ENCODE measurements at regions not wholly inside any gene's neighbourhood (a gene's known extent, or its start where the extent isn't known, plus 50 kb on each side); places are given as distances from the start of the nearest gene placed in this dataset.

DNA sequence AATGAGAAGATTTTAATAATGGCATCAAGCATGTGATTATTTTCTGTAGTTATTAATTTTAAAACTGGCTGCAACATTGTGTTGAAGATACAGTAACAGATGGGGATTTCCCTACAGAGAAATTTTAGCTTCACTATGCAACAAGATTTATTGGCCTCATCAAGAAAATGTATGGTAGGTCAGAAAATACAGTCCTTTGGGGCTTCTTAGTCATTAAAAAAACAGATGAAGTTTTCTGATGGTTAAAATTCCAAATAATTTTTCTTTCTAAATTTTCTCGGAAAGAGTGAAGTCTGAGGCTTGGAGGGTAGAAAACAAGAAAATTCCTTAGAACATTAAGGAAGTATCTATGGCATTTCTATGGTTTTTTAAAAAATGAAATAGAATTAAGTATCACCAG is 1790.8 kb upstream of the PCDH20 start:
- FAIRE-seq = no peak
- TF ChIP-seq, protein P1, sequence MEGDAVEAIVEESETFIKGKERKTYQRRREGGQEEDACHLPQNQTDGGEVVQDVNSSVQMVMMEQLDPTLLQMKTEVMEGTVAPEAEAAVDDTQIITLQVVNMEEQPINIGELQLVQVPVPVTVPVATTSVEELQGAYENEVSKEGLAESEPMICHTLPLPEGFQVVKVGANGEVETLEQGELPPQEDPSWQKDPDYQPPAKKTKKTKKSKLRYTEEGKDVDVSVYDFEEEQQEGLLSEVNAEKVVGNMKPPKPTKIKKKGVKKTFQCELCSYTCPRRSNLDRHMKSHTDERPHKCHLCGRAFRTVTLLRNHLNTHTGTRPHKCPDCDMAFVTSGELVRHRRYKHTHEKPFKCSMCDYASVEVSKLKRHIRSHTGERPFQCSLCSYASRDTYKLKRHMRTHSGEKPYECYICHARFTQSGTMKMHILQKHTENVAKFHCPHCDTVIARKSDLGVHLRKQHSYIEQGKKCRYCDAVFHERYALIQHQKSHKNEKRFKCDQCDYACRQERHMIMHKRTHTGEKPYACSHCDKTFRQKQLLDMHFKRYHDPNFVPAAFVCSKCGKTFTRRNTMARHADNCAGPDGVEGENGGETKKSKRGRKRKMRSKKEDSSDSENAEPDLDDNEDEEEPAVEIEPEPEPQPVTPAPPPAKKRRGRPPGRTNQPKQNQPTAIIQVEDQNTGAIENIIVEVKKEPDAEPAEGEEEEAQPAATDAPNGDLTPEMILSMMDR (IDR thresholded peaks at IDR 0.05; ENCODE audit: insufficient read depth, low read length, severe bottlenecking) = no peak
- no peaks in the 10 kb centered on the region for H3K27me3 ChIP-seq (ENCODE audit: control insufficient read depth, insufficient read depth, low read length)
- DNase-seq (ENCODE audit: low read depth) = no peak
- no peak overlapping the region for H3K4me3 ChIP-seq (ENCODE audit: low read depth, low read length)
- H3K36me3 ChIP-seq (ENCODE audit: control insufficient read depth, insufficient read depth, low read length) = no peaks in the 10 kb centered on the region

DNA sequence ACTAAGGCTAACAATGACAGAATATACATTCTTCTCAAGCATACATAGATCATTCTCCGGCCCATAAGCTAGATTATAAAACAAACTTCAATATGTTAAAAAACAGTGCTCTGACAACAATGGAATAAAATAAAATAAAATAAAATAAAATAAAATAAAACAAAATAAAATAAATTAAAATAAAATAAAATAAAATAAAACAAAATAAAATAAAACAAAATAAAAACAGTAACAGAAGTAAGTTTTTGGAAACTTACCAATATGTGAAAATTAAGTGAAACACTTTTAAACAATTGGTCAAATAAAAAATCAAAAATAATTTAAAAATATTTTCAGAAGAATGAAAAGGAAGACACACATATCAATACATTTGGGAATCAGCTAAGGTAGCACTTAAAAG is 1785.8 kb upstream of the PCDH20 start:
- DNase-seq (ENCODE audit: low read depth) = no peak

DNA sequence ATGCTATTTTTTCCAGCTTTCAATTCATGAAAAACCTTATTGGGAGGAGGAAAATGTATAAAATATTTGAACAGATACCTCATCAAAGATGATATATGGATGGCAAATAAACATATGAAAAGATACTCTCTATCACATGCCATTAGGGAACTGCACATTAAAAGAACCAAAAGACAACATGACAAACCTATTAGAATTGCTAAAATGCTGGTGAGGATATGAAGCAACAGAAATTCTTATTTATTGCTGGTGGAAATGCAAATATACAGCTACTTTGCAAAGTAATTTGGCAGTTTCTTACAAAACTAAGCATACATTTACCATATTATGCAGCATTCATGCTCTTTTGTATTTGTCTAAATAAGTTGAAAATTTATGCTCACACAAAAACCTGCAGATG is 1783.9 kb upstream of the PCDH20 start:
- H3K4me3 ChIP-seq (ENCODE audit: low read depth, low read length) = no peak overlapping the region
- DNase-seq (ENCODE audit: low read depth) (no peak), FAIRE-seq (no peak)
- H3K27me3 ChIP-seq (ENCODE audit: control insufficient read depth, insufficient read depth, low read length) = no peaks in the 10 kb centered on the region
- TF ChIP-seq, protein P1 (IDR thresholded peaks at IDR 0.05; ENCODE audit: insufficient read depth, low read length, severe bottlenecking) = no peak
- no peaks in the 10 kb centered on the region for H3K36me3 ChIP-seq (ENCODE audit: control insufficient read depth, insufficient read depth, low read length)

More for the DNA sequence above, 1785.8 kb upstream of the PCDH20 start:
- no peak overlapping the region for H3K4me3 ChIP-seq (ENCODE audit: low read depth, low read length)
- no peak for FAIRE-seq
- no peaks in the 10 kb centered on the region for H3K36me3 ChIP-seq (ENCODE audit: control insufficient read depth, insufficient read depth, low read length)
- TF ChIP-seq, protein P1 (IDR thresholded peaks at IDR 0.05; ENCODE audit: insufficient read depth, low read length, severe bottlenecking) = no peak
- no peaks in the 10 kb centered on the region for H3K27me3 ChIP-seq (ENCODE audit: control insufficient read depth, insufficient read depth, low read length)

DNA sequence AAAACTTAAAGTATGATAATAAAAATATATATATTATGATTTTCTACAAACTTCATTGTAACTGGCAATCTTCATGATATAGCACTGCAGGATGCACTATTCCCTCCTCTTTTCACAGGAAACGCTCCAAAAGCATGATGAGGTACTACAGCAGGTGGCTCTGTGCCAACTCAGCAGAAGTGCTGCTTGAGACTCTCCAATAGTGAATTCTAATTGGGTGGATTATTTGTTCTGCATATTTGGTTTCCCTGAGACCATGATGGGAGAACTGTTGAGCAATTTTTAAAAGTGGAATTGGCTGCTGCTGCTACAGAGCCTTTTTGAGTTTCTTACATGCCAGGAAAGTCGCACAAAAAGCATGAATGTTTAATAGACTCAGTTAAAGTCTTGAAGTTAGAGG is 1782.4 kb upstream of the PCDH20 start:
- H3K27me3 ChIP-seq (ENCODE audit: control insufficient read depth, insufficient read depth, low read length) = no peaks in the 10 kb centered on the region
- no peaks in the 10 kb centered on the region for H3K36me3 ChIP-seq (ENCODE audit: control insufficient read depth, insufficient read depth, low read length)
- H3K4me3 ChIP-seq (ENCODE audit: low read depth, low read length) = no peak overlapping the region
- FAIRE-seq = no peak
- TF ChIP-seq, protein P1 (IDR thresholded peaks at IDR 0.05; ENCODE audit: insufficient read depth, low read length, severe bottlenecking) = no peak
- no peak for DNase-seq (ENCODE audit: low read depth)

DNA sequence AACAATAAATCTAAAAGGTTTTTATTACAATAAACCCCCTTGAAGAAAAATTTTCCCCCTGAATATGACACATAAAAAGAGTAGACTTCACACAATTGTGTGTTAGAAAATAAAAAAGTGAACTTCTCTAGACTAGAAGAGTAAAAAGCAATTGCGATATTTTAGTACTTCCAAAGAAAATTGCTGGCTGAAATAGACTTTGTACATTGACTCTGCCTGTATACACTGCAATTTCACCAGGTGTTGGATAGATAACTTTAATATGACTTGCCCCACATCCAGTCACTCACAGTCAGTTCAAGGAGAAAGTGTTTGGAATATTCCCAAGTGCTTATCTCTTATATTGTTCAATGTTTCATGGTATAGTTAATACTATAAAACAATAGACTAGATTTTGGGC is 1780.1 kb upstream of the PCDH20 start:
- no peak for DNase-seq (ENCODE audit: low read depth)
- Histone ChIP-seq H3K4me3 (ENCODE audit: low read depth, low read length) (no peak overlapping the region), H3K27me3 (ENCODE audit: control insufficient read depth, insufficient read depth, low read length) (no peaks in the 10 kb centered on the region), H3K36me3 (ENCODE audit: control insufficient read depth, insufficient read depth, low read length) (no peaks in the 10 kb centered on the region)
- no peak for FAIRE-seq
- TF ChIP-seq, protein P1 (IDR thresholded peaks at IDR 0.05; ENCODE audit: insufficient read depth, low read length, severe bottlenecking) = no peak

DNA sequence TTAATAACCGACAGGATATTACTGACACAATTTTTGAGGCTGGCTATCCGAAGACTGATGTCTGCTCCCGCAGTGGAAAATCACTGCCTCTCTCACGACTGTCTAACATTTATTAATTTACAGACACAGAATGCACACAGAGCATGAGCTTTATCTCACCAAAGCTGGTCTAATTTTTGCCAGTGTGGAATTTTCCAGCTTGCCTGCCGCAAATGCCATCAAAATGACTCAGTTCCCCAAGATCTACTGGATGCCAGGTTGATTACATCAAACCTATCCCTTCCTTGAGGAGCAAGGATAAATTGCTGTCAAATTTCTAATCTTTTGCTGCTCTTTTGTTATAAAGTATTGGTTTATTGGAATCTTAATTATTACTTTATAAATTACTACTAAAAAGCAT is 1775.1 kb upstream of the PCDH20 start:
- H3K27me3 ChIP-seq (ENCODE audit: control insufficient read depth, insufficient read depth, low read length) = no peaks in the 10 kb centered on the region
- no peaks in the 10 kb centered on the region for H3K36me3 ChIP-seq (ENCODE audit: control insufficient read depth, insufficient read depth, low read length)
- peak; percentile 4 for DNase-seq (ENCODE audit: low read depth)
- TF ChIP-seq, protein P1 (IDR thresholded peaks at IDR 0.05; ENCODE audit: insufficient read depth, low read length, severe bottlenecking) = no peak
- H3K4me3 ChIP-seq (ENCODE audit: low read depth, low read length) = no peak overlapping the region
- no peak for FAIRE-seq
